ENCODE measurements at regions not wholly inside any gene's neighbourhood (a gene's known extent, or its start where the extent isn't known, plus 50 kb on each side); places are given as distances from the start of the nearest gene placed in this dataset.

- no peak for TF ChIP-seq CTCF (IDR thresholded peaks at IDR 0.05)
- no peak for TF ChIP-seq POLR2A (IDR thresholded peaks at IDR 0.05)
- TF ChIP-seq POLR2AphosphoS5 (IDR thresholded peaks at IDR 0.05): no peak
These were observed 123.1 kb upstream of the EEPD1 start for GRCh38 chr7:36029853-36030515.

Measured in stomach (tissue), 4 donors.